Gastrocnemius medialis (tissue), 4 donors: ENCODE measurements at regions not wholly inside any gene's neighbourhood (a gene's known extent, or its start where the extent isn't known, plus 50 kb on each side); places are given as distances from the start of the nearest gene placed in this dataset.

Source experiments
- POLR2A ChIP-seq, 2 donors: fragments of 450-650 bp; IDR thresholded peaks; one replicate each; pipeline ENCODE4 v1.6.1; 2017; ENCODE audit warnings: antibody characterized with exemption in 2 of 2, mild to moderate bottlenecking in 2 of 2, moderate library complexity in 2 of 2
- TF ChIP-seq, protein P1 (sequence below), 5 experiments: fragments of 450-650 bp in 3 of 5; fragments of 200-600 bp in 2 of 5; sonication (generic) in 2 of 5; IDR thresholded peaks in 4 of 5; conservative IDR thresholded peaks in 1 of 5; 1 replicate in 4 of 5; 2 replicates in 1 of 5; pipeline ENCODE4 v1.5.1; 2016 to 2019; ENCODE audit warnings: antibody characterized with exemption in 5 of 5, mild to moderate bottlenecking in 3 of 5, moderate library complexity in 3 of 5

DNA sequence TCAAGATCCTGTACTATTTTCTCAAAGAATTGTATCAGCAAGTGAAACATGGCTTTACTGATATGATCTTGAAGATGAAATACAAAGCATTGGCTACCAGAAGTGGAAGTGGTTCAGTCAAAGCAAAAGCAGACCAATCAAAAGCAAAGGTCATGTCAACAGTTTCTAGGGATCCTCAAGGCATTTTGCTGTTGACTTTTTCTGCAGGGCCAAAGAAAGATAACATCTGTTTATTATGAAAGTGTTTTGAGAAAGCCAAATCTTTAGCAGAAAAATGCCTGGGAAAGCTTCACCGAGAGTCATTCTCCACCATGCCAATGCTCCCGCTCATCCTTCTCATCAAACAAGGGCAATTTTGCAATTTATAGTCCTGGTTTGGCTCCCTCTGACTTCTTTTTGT lies 90.3 kb upstream of the ACO1 start:
- TF ChIP-seq, protein P1, sequence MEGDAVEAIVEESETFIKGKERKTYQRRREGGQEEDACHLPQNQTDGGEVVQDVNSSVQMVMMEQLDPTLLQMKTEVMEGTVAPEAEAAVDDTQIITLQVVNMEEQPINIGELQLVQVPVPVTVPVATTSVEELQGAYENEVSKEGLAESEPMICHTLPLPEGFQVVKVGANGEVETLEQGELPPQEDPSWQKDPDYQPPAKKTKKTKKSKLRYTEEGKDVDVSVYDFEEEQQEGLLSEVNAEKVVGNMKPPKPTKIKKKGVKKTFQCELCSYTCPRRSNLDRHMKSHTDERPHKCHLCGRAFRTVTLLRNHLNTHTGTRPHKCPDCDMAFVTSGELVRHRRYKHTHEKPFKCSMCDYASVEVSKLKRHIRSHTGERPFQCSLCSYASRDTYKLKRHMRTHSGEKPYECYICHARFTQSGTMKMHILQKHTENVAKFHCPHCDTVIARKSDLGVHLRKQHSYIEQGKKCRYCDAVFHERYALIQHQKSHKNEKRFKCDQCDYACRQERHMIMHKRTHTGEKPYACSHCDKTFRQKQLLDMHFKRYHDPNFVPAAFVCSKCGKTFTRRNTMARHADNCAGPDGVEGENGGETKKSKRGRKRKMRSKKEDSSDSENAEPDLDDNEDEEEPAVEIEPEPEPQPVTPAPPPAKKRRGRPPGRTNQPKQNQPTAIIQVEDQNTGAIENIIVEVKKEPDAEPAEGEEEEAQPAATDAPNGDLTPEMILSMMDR (IDR thresholded peaks at IDR 0.05 in 4 of 5, conservative IDR thresholded peaks at IDR 0.05 in 1 of 5): no peak
- no peak for TF ChIP-seq POLR2A (IDR thresholded peaks at IDR 0.05)
